GM12878 (cell line): ENCODE measurements at regions not wholly inside any gene's neighbourhood (a gene's known extent, or its start where the extent isn't known, plus 50 kb on each side); places are given as distances from the start of the nearest gene placed in this dataset.
"Not testable (repeated sequence)": the region's sequence is repeated elsewhere in the genome, so short reads cannot be mapped to it uniquely, and the experiment has no call there.

ENCODE experiments used
- ATAC-seq: fragments of 200-7000 bp; cut with Tn5 transposase; 3 replicates; pipeline ENCODE4 v1.9.1; 2020; ENCODE audit warnings: mild to moderate bottlenecking, moderate library complexity
- BruUV-seq: library from RNA; stranded (reverse); fragments of 400-500 nt; replicated peaks from 2 replicates; lab custom pipeline; 2021; lab: Mats Ljungman, UMichigan
- CTCF ChIA-PET: fragments of 300-600 bp; sonication (Branson Sonifier 250); formaldehyde crosslinking; extraction: SDS; loops from one replicate; lab custom pipeline; 2021; ENCODE audit warnings: inconsistent platforms; lab: Yijun Ruan, JAX
- POLR2A ChIA-PET: fragments of 350-600 bp; formaldehyde crosslinking; extraction: SDS; loops from one replicate; lab custom pipeline; 2021; ENCODE audit warnings: inconsistent platforms; lab: Charles Lee
- RAD21 ChIA-PET: fragments of 300-600 bp; sonication (Branson Sonifier 250); formaldehyde crosslinking; loops from one replicate; lab custom pipeline; 2023; ENCODE audit warnings: antibody characterized with exemption; ENCODE audit not compliant: unreplicated experiment; lab: Charles Lee
- SMC1A ChIA-PET: fragments of 300-600 bp; sonication (Branson Sonifier 250); formaldehyde crosslinking; loops from one replicate; lab custom pipeline; 2023; ENCODE audit not compliant: unreplicated experiment, uncharacterized antibody; lab: Charles Lee
- DNase-seq: peaks from one replicate; pipeline ENCODE4 v3.0.0-alpha.2; 2011; ENCODE audit warnings: low read depth, low spot score
- FAIRE-seq: peaks from 3 replicates; lab custom pipeline; 2011; peaks lifted over from hg19 to GRCh38; lab: Jason Lieb, UNC
- H2AFZ ChIP-seq: 2 replicates; pipeline ENCODE4 v1.6.0; 2011; ENCODE audit warnings: low read depth, low read length, control low read depth; ENCODE audit not compliant: control insufficient read depth
- H3K27ac ChIP-seq: 2 replicates; pipeline ENCODE4 v1.5.1; 2011; ENCODE audit warnings: control low read depth; ENCODE audit not compliant: control insufficient read depth, insufficient read depth
- H3K27me3 ChIP-seq, 2 experiments: replicated peaks in 1 of 2; 2 replicates each; pipeline versions ENCODE4 v1.6.0 to v1.6.1; 2011; ENCODE audit warnings: low read length in 1 of 2; ENCODE audit not compliant: control insufficient read depth in 2 of 2, insufficient read depth in 2 of 2
- H3K36me3 ChIP-seq, 2 experiments: 2 replicates each; pipeline ENCODE4 v1.5.1; 2011; ENCODE audit warnings: low read length in 1 of 2; ENCODE audit not compliant: control insufficient read depth in 2 of 2, insufficient read depth in 2 of 2
- H3K4me1 ChIP-seq: 2 replicates; pipeline ENCODE4 v1.6.1; 2011; ENCODE audit warnings: mild to moderate bottlenecking, low read length, moderate library complexity, mixed read lengths; ENCODE audit not compliant: control insufficient read depth, insufficient read depth
- H3K4me2 ChIP-seq: 2 replicates; pipeline ENCODE4 v1.6.0; 2011; ENCODE audit warnings: control low read depth; ENCODE audit not compliant: control insufficient read depth, insufficient read depth
- H3K4me3 ChIP-seq: fragments of 200-600 bp; sonication (generic); 2 replicates; pipeline ENCODE4 v1.5.1; 2016
- H3K79me2 ChIP-seq: 2 replicates; pipeline ENCODE4 v1.6.0; 2011; ENCODE audit warnings: low read length; ENCODE audit not compliant: control insufficient read depth, insufficient read depth
- H3K9ac ChIP-seq: 2 replicates; pipeline ENCODE4 v1.8.0; 2011; ENCODE audit warnings: low read length, control low read depth, mixed read lengths; ENCODE audit not compliant: control insufficient read depth, insufficient read depth
- H3K9me3 ChIP-seq: replicated peaks from 3 replicates; pipeline ENCODE4 v1.5.1; 2011; ENCODE audit warnings: mild to moderate bottlenecking, low read length; ENCODE audit not compliant: control insufficient read depth, insufficient read depth
- H4K20me1 ChIP-seq: 2 replicates; pipeline ENCODE4 v1.6.0; 2011; ENCODE audit not compliant: control insufficient read depth, insufficient read depth
- E4F1 ChIP-seq: fragments of 450-650 bp; IDR thresholded peaks from 2 replicates; pipeline ENCODE4 v1.6.1; 2018; ENCODE audit warnings: borderline replicate concordance, mild to moderate bottlenecking; ENCODE audit not compliant: partially characterized antibody
- FOXK2 ChIP-seq: fragments of 450-650 bp; IDR thresholded peaks from 2 replicates; pipeline ENCODE4 v1.6.1; 2017; ENCODE audit warnings: mild to moderate bottlenecking, moderate library complexity
- WGBS: methylation state at CpG from one replicate; pipeline ENCODE4 v1.1.6; 2016; ENCODE audit warnings: low lambda C conversion rate; ENCODE audit not compliant: insufficient replicate concordance, insufficient coverage; ENCODE audit errors: missing lambda C conversion rate; 5-methylcytosine and 5-hydroxymethylcytosine counted together
- in situ Hi-C: fragments of 300-500 bp; cut with MboI; formaldehyde crosslinking; loops from 9 replicates; pipeline ENCODE4 v1.14.3; 2018; ENCODE audit warnings: mixed read lengths
- intact Hi-C: fragments of 100-400 bp; cut with micrococcal nuclease; formaldehyde crosslinking; loops from one replicate; pipeline ENCODE4 v1.14.2; 2022; ENCODE audit not compliant: unreplicated experiment

- CTCF ChIA-PET, FAIRE-seq, RAD21 ChIA-PET, H3K27ac ChIP-seq, SMC1A ChIA-PET, intact Hi-C loops, DNase-seq, H3K79me2 ChIP-seq, in situ Hi-C loops, ATAC-seq, H3K36me3 ChIP-seq, H3K4me2 ChIP-seq, BruUV-seq, H2AFZ ChIP-seq, H3K27me3 ChIP-seq, H3K4me3 ChIP-seq, H4K20me1 ChIP-seq, H3K9ac ChIP-seq, H3K9me3 ChIP-seq, POLR2A ChIA-PET, H3K4me1 ChIP-seq: not testable (repeated sequence)
- 0 out of 2 replicates have a peak, but pooled peaks have one; percentile 44 for TF ChIP-seq FOXK2
- no CpG with 5 or more reads among the region's 7 CpGs for WGBS
These were observed 1047.3 kb downstream of the CDY1 start for GRCh38 chrY:26669243-26669642.

GRCh38 chrY:26670360-26670871, 1048.5 kb downstream of the CDY1 start:
- BruUV-seq, H3K9me3 ChIP-seq, POLR2A ChIA-PET, H4K20me1 ChIP-seq, CTCF ChIA-PET, FAIRE-seq, H2AFZ ChIP-seq, intact Hi-C loops, H3K4me2 ChIP-seq, ATAC-seq, SMC1A ChIA-PET: not testable (repeated sequence)
- no CpG with 5 or more reads among the region's 13 CpGs for WGBS
- TF ChIP-seq FOXK2: peak; percentile 68
- peak; percentile 60 for TF ChIP-seq E4F1
- TF ChIP-seq, all 136 proteins: peak for 2; not testable (repeated sequence) for 134
- in situ Hi-C loops, H3K4me3 ChIP-seq, H3K27ac ChIP-seq, H3K27me3 ChIP-seq, H3K79me2 ChIP-seq, DNase-seq, RAD21 ChIA-PET, H3K36me3 ChIP-seq, H3K9ac ChIP-seq, H3K4me1 ChIP-seq: not testable (repeated sequence)
